ENCODE measurements at regions not wholly inside any gene's neighbourhood (a gene's known extent, or its start where the extent isn't known, plus 50 kb on each side); places are given as distances from the start of the nearest gene placed in this dataset.
"Not testable (repeated sequence)": the region's sequence is repeated elsewhere in the genome, so short reads cannot be mapped to it uniquely, and the experiment has no call there.

- H3K4me1 Mint-ChIP-seq; H3K4me3 Mint-ChIP-seq; H3K27me3 Mint-ChIP-seq; ATAC-seq (replicated peaks in 1 of 4); CTCF ChIA-PET; H3K4me1 ChIP-seq (ENCODE audit: control insufficient read depth in 1 of 2, extremely low read depth in 1 of 2, insufficient read depth in 2 of 2, low read length in 2 of 2); H3K9me3 Mint-ChIP-seq; POLR2A ChIA-PET; H3K4me3 ChIP-seq (ENCODE audit: control insufficient read depth in 1 of 2, extremely low read depth in 1 of 2, low read length in 1 of 2); DNase-seq; H3K36me3 ChIP-seq (ENCODE audit: control insufficient read depth in 2 of 2, extremely low read depth in 1 of 2, insufficient read depth in 1 of 2, low read length in 1 of 2); H3K27ac ChIP-seq (ENCODE audit: low read length); H3K27ac Mint-ChIP-seq; H3K9me3 ChIP-seq; H3K27me3 ChIP-seq (replicated peaks in 1 of 2; ENCODE audit: control insufficient read depth in 2 of 2, extremely low read depth in 1 of 2, insufficient read depth in 2 of 2, low read length in 1 of 2): not testable (repeated sequence)
- WGBS (ENCODE audit: insufficient coverage), result 100% methylated on average over 3 of the region's 19 CpGs
- peaks cover 11% of the 10 kb centered on the region for H3K36me3 Mint-ChIP-seq
Measured at GRCh38 chr16:29190553-29191431, 205.9 kb downstream of the LAT start.

GRCh38 chr16:29188806-29189205 lies 204.0 kb downstream of the LAT start:
- POLR2A ChIA-PET; H3K4me1 ChIP-seq (ENCODE audit: control insufficient read depth in 1 of 2, extremely low read depth in 1 of 2, insufficient read depth in 2 of 2, low read length in 2 of 2); H3K27me3 ChIP-seq (replicated peaks in 1 of 2; ENCODE audit: control insufficient read depth in 2 of 2, extremely low read depth in 1 of 2, insufficient read depth in 2 of 2, low read length in 1 of 2); DNase-seq; H3K4me3 Mint-ChIP-seq; H3K9me3 Mint-ChIP-seq; CTCF ChIA-PET; H3K27ac Mint-ChIP-seq; H3K9me3 ChIP-seq; H3K27me3 Mint-ChIP-seq; ATAC-seq (replicated peaks in 1 of 4); H3K4me3 ChIP-seq (ENCODE audit: control insufficient read depth in 1 of 2, extremely low read depth in 1 of 2, low read length in 1 of 2); H3K27ac ChIP-seq (ENCODE audit: low read length); H3K4me1 Mint-ChIP-seq; H3K36me3 ChIP-seq (ENCODE audit: control insufficient read depth in 2 of 2, extremely low read depth in 1 of 2, insufficient read depth in 1 of 2, low read length in 1 of 2); H3K36me3 Mint-ChIP-seq: not testable (repeated sequence)
- WGBS (ENCODE audit: insufficient coverage), result 99% methylated on average over 7 of the region's 9 CpGs

DNA sequence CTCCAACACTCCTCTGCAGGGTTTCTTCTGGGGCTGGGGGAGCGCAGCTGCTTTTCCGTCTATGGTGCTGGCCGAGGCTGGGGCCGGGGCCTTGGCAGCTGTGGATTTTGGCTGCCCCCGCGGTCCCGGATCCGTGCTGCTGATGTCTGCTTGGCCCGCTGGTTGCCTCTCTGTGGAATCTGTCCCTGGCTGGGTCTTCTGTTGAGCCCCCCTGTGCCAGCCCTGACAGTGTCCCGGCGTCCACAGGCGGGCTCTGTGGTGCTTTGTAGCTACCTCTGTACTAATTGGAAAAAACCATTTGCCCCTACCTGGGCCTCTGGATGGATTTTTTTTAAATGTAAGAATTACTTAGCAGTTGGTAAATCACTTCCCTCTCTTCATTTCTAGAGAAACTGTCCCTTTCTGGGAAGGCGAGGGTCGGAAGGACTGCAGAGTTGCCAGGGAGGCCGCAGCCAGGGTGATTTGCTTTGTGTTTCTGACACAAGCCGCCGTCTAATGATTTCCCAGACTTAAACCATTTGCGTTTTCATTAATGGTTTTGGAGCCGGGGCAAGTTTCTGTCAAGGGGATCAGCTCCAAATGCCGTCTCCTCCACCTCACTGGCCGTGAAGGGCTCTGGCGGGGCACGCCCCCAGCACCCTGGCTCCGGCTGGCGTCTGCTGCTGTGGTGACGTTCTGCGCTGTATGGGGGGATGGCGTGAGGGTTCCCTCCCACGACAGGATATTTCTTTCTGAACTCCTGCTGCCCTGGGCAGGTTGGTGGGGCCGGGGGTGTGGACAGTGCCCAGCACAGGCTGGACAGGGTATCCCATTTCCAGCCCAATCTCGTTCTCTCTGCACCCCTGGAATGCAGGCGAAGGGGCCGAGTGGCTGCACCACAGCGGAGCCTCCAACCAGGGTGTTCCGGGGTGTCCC lies 201.7 kb downstream of the LAT start:
- DNase-seq; H3K27ac ChIP-seq (ENCODE audit: low read length); CTCF ChIA-PET; H3K9me3 Mint-ChIP-seq; ATAC-seq (replicated peaks in 1 of 4); H3K36me3 Mint-ChIP-seq; H3K4me1 Mint-ChIP-seq; H3K4me3 Mint-ChIP-seq; H3K9me3 ChIP-seq; POLR2A ChIA-PET; H3K4me3 ChIP-seq (ENCODE audit: control insufficient read depth in 1 of 2, extremely low read depth in 1 of 2, low read length in 1 of 2); H3K36me3 ChIP-seq (ENCODE audit: control insufficient read depth in 2 of 2, extremely low read depth in 1 of 2, insufficient read depth in 1 of 2, low read length in 1 of 2); H3K4me1 ChIP-seq (ENCODE audit: control insufficient read depth in 1 of 2, extremely low read depth in 1 of 2, insufficient read depth in 2 of 2, low read length in 2 of 2); H3K27ac Mint-ChIP-seq; H3K27me3 Mint-ChIP-seq; H3K27me3 ChIP-seq (replicated peaks in 1 of 2; ENCODE audit: control insufficient read depth in 2 of 2, extremely low read depth in 1 of 2, insufficient read depth in 2 of 2, low read length in 1 of 2): not testable (repeated sequence)
- 97% methylated on average over 15 of the region's 35 CpGs for WGBS (ENCODE audit: insufficient coverage)

- 80% methylated on average over 1 of the region's 9 CpGs for WGBS (ENCODE audit: insufficient coverage)
- CTCF ChIA-PET; H3K4me3 Mint-ChIP-seq; H3K27ac ChIP-seq (ENCODE audit: low read length); ATAC-seq (replicated peaks in 1 of 4); H3K27me3 ChIP-seq (replicated peaks in 1 of 2; ENCODE audit: control insufficient read depth in 2 of 2, extremely low read depth in 1 of 2, insufficient read depth in 2 of 2, low read length in 1 of 2); H3K27me3 Mint-ChIP-seq; H3K4me1 Mint-ChIP-seq; H3K36me3 Mint-ChIP-seq; H3K4me1 ChIP-seq (ENCODE audit: control insufficient read depth in 1 of 2, extremely low read depth in 1 of 2, insufficient read depth in 2 of 2, low read length in 2 of 2); H3K4me3 ChIP-seq (ENCODE audit: control insufficient read depth in 1 of 2, extremely low read depth in 1 of 2, low read length in 1 of 2); H3K27ac Mint-ChIP-seq; H3K9me3 Mint-ChIP-seq; H3K9me3 ChIP-seq; DNase-seq; POLR2A ChIA-PET; H3K36me3 ChIP-seq (ENCODE audit: control insufficient read depth in 2 of 2, extremely low read depth in 1 of 2, insufficient read depth in 1 of 2, low read length in 1 of 2): not testable (repeated sequence)
Measured at GRCh38 chr16:29185872-29186271, 201.0 kb downstream of the LAT start.

GRCh38 chr16:29184738-29185438 lies 200.0 kb downstream of the LAT start:
- H3K4me1 Mint-ChIP-seq; H3K27ac Mint-ChIP-seq; H3K4me3 Mint-ChIP-seq; DNase-seq; H3K9me3 ChIP-seq; ATAC-seq (replicated peaks in 1 of 4); H3K9me3 Mint-ChIP-seq; H3K27ac ChIP-seq (ENCODE audit: low read length); H3K27me3 ChIP-seq (replicated peaks in 1 of 2; ENCODE audit: control insufficient read depth in 2 of 2, extremely low read depth in 1 of 2, insufficient read depth in 2 of 2, low read length in 1 of 2); H3K36me3 Mint-ChIP-seq; CTCF ChIA-PET; H3K4me3 ChIP-seq (ENCODE audit: control insufficient read depth in 1 of 2, extremely low read depth in 1 of 2, low read length in 1 of 2); H3K27me3 Mint-ChIP-seq; H3K36me3 ChIP-seq (ENCODE audit: control insufficient read depth in 2 of 2, extremely low read depth in 1 of 2, insufficient read depth in 1 of 2, low read length in 1 of 2); H3K4me1 ChIP-seq (ENCODE audit: control insufficient read depth in 1 of 2, extremely low read depth in 1 of 2, insufficient read depth in 2 of 2, low read length in 2 of 2): not testable (repeated sequence)
- POLR2A ChIA-PET, result interaction anchor here in 1 of 2 donors (0.6 kb wide), 1 partner anchor 78 kb away, joined by 3 read pairs; no protein-coding TSS in a partner anchor
- WGBS (ENCODE audit: insufficient coverage), result 86% methylated on average over 20 of the region's 41 CpGs

GRCh38 chr16:29182940-29183868 lies 198.4 kb downstream of the LAT start:
- H3K4me3 ChIP-seq (ENCODE audit: control insufficient read depth in 1 of 2, extremely low read depth in 1 of 2, low read length in 1 of 2); H3K27ac ChIP-seq (ENCODE audit: low read length); ATAC-seq (replicated peaks in 1 of 4); DNase-seq; POLR2A ChIA-PET; H3K36me3 Mint-ChIP-seq; CTCF ChIA-PET; H3K4me1 ChIP-seq (ENCODE audit: control insufficient read depth in 1 of 2, extremely low read depth in 1 of 2, insufficient read depth in 2 of 2, low read length in 2 of 2); H3K36me3 ChIP-seq (ENCODE audit: control insufficient read depth in 2 of 2, extremely low read depth in 1 of 2, insufficient read depth in 1 of 2, low read length in 1 of 2); H3K9me3 ChIP-seq; H3K27me3 ChIP-seq (replicated peaks in 1 of 2; ENCODE audit: control insufficient read depth in 2 of 2, extremely low read depth in 1 of 2, insufficient read depth in 2 of 2, low read length in 1 of 2); H3K27me3 Mint-ChIP-seq; H3K27ac Mint-ChIP-seq; H3K9me3 Mint-ChIP-seq; H3K4me1 Mint-ChIP-seq; H3K4me3 Mint-ChIP-seq: not testable (repeated sequence)
- 91% methylated on average over 8 of the region's 25 CpGs for whole genome bisulfite sequencing (ENCODE audit: insufficient coverage)

Data from T-cell (primary cell).